NCI-H2081 (cell line): ENCODE measurements at regions not wholly inside any gene's neighbourhood (a gene's known extent, or its start where the extent isn't known, plus 50 kb on each side); places are given as distances from the start of the nearest gene placed in this dataset.

Experiments
- DNase-seq, 2 experiments: peaks; one replicate each; lab custom pipeline; 2025; lab: John Stamatoyannopoulos, UW

- no peak for DNase-seq
These were observed 221.9 kb downstream of the CBLN4 start for GRCh38 chr20:55783381-55783780.

DNA sequence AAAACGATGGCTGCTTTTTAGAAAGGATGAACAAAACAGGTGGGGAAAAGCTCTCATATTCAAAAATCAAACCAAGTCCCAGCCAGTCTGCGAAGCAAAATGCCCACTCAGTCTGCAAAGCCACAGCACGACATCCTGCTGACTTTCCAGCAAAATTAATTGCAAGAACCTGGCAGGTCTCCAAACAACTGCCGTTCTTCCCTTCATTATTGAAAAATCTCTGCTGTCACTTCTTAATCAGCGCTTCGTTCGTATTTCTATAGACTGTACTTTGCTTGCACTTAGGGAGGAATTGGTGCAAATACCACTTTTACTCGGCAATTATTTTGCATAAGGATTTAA lies 222.4 kb downstream of the CBLN4 start:
- no peak for DNase-seq

DNA sequence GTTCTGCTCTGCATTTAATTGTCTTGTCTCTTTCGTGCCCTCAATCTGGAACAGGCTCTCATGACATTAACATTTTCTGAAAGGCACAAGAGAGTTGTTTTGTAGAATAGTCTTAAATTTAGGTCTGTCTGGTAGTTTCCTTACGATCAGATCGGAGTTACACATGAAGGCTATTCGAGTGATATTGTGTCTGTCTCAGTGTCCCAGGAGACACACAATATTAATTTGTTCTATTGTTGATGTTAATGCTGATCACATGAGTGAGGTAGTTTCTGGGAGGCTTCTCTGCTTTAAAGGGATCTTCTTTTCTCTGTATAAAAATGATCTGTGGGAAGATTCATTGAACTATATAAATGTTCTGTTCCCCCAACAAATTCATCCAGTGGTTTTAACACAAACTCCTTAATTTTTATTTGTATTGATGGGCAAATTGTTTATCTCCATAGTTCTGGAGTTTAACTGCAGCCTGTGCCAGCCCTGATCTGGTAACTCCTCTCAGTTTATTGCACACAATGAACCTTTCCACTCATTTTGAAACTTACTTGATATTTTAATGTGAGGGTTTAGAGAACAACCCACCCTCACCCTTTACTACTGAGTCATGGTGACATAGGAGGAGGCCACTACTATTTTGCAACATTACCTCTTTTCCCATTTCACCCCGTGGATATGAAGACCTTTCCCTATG lies 223.0 kb downstream of the CBLN4 start:
- DNase-seq = no peak

DNA sequence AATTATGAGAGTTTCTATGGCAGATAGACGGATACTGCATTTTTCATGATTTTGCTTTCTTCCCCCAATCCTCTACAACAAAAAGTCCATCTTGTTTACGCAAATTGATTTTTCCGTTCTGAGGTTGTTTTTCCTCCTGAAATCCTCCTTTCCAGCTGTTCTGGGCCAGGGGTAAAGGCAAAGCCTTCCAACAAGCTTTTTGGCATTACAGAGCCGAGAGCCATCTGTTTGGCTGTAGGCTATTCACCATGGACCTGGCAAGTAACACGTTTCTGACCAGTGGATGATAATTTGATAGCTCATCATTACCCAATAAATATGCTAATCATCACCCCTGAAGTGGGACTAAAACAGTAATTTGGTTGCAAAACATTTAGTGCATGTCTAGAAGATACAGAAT lies 226.5 kb downstream of the CBLN4 start:
- no peak for DNase-seq

DNA sequence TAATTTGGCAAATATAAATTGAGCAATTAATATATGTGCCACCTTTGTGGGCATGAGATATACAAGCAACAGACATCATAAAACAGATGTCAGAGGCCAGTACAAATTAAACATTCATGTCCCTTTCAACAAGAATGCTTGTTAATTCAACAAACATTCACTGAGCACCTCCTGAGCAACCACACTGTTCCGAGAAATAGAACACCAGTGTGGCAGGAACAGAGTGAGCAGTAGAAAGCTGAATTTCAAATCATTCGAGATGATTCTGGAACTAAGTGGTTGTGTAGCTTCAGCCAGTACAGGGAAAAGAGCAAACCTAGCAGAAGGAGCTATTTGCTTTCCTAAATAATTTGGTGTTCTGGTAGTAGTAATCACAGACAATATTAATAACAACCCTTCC lies 227.7 kb downstream of the CBLN4 start:
- no peak for DNase-seq

GRCh38 chr20:55776176-55776575 lies 229.1 kb downstream of the CBLN4 start:
- DNase-seq = no peak

GRCh38 chr20:55774628-55775027 lies 230.7 kb downstream of the CBLN4 start:
- DNase-seq = no peak

GRCh38 chr20:55761797-55762196 lies 243.5 kb downstream of the CBLN4 start:
- DNase-seq = no peak

DNA sequence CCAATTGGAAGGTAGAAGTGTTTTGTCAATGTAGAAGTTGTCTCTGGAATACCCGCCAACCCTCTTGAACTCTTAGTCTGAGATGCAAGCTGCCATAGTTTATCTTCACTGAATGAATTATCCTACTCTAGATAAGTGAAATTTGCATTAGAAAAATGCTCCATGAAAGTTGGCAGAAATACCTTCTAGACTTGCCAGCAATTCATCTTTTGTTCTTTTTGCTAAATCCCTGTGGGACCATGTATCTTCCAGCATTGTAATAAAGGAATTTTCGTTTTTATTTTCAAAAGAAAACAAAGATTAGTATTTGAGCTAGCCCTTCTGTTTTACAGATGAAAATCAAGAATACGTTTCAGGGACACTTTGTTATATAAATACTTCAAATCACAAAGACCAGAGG lies 244.2 kb downstream of the CBLN4 start:
- no peak for DNase-seq

DNA sequence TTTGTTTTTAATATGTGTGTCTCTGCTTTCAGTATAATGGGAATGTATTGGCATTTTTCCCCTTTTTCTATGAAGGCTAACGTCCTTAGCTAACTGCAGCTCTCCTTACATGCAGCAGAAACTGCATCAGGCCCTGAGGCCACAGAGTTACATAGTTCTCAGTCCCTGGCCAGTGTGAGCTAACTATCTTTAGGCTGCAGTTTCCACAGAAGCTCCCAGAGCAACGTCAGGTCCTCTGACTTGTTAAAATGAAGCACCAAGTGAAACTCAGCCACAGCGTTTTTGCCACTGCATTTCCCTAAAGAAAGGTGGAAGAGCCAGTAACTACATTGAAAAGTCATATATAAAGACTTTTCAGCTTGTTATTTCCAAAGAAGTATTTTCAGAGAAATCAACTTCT lies 244.7 kb downstream of the CBLN4 start:
- DNase-seq = no peak

DNA sequence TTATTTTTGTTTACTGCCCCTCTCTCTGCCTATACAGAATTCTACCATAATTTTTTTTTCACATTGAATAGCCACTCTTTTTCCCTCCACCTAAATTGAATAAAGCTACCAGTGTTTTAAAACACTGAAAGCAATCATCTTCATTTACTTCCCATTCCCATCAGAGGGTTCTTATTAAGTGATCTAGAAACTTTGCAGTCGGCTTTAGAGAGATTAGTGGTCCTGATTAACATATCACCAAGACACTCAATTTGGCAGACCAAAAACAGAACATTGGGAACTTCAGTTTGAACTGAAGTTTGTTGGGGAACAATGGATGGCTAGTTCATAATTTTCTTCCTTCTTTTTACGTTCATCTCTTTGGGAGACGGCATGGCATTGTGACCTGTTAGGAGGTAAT lies 249.5 kb downstream of the CBLN4 start:
- DNase-seq = no peak

- no peak for DNase-seq
These were observed 249.9 kb downstream of the CBLN4 start for GRCh38 chr20:55755411-55755810.

DNA sequence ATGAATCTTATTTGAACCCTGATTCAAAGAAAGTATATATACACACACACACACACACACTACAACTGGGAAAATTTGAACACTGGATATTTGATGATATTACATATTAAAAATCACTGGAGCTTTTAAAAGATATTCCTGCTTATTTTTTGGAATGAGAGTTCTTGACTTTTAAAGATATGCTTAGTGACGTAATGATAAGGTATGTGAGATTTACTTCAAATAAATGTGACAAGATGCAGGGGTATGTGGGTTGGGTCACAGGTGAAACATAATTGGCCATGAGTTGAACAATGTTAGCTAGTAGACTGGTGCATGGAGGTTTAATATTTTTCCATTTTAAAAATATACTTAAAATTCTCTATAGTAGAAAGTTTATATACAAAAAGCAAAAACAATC lies 258.6 kb downstream of the CBLN4 start:
- DNase-seq = no peak

DNA sequence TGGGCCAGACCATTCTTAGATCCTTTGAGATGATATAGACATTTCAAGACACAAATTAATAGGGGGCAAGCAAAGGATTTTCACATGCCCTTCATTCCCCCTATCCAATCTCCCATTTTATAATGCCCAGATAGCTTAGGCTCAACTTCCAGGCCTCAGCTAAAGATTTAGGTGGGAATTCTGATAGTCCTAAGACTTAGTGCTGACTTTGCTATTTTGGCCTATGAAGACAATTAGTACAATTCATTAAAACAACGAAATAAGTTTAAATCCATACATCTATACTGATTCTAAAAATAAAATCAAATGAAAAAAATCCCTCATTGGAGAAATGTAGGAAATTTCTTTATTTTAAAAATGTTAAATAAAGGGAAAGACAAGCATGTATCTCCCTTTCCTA lies 259.5 kb downstream of the CBLN4 start:
- DNase-seq = no peak

- no peak for DNase-seq
These were observed 260.4 kb downstream of the CBLN4 start for GRCh38 chr20:55744896-55745295.

DNA sequence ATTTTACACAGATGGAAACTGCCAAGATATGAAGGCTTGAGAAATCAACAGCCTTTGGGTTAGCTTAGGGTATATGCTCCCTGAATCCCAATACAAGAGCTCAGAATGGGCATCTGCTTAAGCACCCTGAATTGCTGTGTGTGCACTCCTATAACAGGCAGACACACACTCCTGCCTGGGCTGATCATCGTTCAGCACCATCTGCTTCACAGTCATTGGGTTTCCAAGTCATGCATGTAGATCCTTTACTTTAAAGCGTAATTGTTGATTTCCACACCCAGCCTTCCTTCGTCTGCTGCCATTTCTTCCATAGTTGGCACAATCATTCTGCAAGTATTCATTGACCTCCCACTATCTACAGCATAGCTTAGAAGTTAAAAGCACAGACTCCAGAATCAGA lies 263.5 kb downstream of the CBLN4 start:
- DNase-seq = no peak

DNA sequence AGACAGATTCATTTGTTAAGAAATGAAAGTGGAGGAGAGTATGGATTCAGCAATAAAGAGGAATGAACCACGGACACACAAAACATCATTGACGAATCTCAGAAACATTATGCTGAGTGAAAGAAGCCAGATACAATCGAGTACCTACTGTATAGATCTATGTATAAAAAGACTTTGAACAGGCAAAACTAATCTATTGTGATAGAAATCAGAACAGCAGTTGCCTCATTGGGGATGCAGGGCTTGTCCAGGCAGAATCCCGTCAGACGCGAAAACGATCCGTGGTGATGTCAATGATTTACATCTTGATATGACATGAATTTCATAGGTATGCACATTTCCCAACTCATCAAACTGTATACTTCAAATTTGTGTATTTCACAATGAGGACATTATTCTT lies 265.2 kb downstream of the CBLN4 start:
- DNase-seq = no peak

GRCh38 chr20:55730321-55730720 lies 275.0 kb downstream of the CBLN4 start:
- no peak for DNase-seq

DNA sequence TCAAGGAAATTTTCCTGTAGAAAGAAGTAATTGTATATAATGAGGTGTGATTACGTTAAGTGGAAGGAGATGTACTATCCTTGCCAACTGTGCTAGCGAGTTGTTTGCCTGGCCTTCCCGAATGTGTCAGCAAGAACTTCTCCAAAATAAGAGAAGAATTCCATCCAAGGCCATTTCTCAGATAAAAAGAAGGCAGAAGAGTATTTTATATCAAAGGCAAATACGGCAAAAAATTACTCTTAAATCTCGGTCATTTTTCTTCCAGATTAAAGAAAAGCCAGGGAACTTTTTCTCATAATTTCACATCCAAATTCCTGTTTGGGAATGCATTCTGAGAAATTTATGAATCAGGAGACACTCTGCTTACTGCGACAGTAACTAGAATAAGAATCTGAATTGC lies 290.6 kb downstream of the CBLN4 start:
- no peak for DNase-seq

GRCh38 chr20:55714082-55714481 lies 291.2 kb downstream of the CBLN4 start:
- DNase-seq = no peak

DNA sequence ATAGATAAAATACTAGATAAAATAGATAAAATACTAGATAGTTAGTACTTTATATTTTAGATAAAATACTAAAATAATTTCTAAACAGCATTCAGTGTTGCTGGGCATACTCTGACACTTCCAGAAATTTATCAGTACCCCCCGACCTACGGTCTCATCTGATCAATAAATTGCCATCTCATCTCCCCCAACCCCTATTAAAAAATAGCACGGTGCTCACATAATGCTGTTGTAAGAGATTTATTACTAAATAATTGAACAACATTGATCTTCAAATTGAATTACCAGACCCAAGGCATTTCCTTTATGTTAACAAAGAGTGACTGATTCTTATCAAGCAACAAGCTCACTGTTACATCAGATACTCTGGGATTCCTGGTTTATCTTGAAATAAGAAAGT lies 300.9 kb downstream of the CBLN4 start:
- no peak for DNase-seq

GRCh38 chr20:55701467-55701866 lies 303.9 kb downstream of the CBLN4 start:
- DNase-seq = no peak

DNA sequence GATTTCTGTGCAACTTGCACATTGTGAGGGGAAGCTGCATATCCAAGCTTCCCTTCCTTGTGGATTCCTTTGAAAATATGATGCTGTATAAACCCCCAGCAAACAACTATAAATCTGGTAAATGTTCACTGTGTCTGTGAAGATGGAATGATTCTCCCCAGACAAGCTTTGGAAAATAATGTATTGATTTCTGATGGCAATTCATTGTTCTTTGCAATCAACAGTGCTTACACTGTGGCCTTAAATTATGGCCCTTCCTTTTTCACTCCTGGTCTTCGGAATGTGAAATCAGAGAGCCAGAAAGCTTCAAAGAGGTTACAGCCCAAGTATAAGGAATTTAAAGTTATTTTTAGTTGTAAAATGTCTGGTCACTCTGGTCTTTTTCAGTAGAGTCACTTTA lies 308.8 kb downstream of the CBLN4 start:
- no peak for DNase-seq

GRCh38 chr20:55693641-55694040 lies 311.7 kb downstream of the CBLN4 start:
- DNase-seq = no peak

GRCh38 chr20:55685841-55686240 lies 319.5 kb downstream of the CBLN4 start:
- DNase-seq = no peak
